Glomerular visceral epithelial cell (primary cell): ENCODE measurements at regions not wholly inside any gene's neighbourhood (a gene's known extent, or its start where the extent isn't known, plus 50 kb on each side); places are given as distances from the start of the nearest gene placed in this dataset.
A peak's percentile ranks its signal among the peaks of the same experiment; 100 is the strongest.

Experiments used
- DNase-seq: peaks from one replicate; pipeline ENCODE4 v3.0.0-alpha.2; 2016; ENCODE audit errors: extremely low spot score

DNA sequence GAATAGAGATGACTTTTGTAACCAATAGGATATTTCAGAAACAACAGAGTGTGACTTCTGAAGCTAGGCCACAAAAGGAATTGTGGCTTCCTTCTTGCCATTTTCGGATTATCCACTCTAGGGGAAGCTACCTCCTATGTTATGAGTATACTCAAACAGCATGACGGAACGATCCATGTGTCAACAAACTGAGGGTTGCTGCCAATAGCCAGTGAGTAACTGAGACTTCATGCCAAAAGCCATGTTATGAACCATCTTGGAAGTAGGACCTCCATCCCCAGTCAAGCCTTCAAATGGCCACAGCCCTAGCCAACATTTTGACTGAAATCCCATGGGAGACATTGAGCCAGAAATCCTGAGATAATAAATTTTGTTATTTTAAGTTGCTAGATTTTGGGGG, 69.0 kb upstream of the IL6 start:
- DNase-seq: no peak

DNA sequence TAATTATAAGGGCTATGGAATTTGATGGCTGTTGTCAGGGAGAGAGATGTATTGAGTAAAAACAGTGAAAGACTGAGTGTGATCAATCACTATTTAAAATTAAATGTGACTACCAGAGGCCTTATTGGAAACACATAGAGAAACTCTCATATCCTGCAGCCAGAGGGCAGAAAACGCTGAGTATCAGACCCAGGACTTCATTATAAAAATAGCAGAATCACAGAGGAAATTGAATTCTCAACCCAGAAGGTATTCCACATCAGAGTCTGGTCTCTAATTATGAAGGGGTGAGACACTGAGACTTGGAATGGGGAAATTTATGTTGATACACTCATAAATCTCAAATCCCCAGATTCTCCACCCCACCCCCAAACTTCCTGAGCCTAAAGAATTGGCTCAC, 69.5 kb upstream of the IL6 start:
- DNase-seq: no peak

DNA sequence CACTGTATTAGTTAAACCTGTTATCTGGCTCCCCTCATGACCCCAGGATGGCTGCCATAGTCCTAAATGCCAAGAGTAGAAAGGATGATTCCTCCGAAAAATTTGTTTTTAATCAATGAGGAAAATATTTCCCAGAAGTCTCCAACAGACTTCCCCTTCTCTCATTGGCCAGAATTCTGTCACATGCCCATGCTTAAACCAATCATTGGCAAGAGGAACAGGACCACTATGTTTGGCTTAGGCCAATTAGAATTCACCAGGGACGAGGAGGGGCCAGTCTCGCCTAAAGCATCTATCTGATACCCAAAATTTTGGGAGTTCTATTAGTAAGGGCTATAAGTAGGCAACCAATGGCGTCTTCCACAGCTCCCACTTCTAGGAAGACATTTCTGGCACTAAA, 71.2 kb upstream of the IL6 start:
- no peak for DNase-seq

DNA sequence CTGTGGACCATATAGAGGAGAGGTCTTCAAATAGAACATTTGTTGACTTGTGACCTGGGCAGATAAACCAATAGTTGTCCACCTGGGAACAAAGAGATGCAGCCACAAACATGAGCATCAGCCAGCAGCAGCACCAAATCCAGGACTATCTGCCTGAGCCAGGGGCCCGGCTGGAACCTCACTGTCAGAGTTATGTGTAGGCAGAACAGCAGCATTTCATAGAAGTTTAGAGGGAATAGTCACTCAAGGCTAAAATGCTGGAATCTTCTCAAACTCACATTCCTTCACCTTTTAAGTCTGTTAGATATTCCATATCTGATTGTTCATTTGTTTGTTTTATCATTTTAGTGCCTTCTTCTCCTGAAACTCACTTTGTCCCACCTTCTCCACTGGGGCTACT, 72.2 kb upstream of the IL6 start:
- DNase-seq: no peak

DNA sequence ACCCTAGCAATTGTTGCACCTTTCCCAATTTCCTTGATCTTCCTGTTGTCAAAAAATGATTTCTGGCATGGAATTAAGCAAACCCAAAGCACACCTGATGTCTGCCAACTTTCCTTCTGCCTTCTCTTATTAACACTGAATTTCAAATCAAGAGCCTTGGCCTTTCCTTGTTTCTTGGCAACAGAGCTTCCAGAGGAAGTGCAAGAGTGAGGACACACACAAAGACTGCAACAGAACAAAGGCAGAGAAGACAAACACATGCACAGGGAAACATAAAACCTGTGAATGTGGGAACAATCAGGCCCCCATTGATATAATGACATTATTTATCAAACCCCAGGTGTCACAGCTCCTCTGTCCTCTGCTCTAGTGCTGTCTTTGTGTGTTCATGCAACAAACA, 73.0 kb upstream of the IL6 start:
- DNase-seq: no peak

DNA sequence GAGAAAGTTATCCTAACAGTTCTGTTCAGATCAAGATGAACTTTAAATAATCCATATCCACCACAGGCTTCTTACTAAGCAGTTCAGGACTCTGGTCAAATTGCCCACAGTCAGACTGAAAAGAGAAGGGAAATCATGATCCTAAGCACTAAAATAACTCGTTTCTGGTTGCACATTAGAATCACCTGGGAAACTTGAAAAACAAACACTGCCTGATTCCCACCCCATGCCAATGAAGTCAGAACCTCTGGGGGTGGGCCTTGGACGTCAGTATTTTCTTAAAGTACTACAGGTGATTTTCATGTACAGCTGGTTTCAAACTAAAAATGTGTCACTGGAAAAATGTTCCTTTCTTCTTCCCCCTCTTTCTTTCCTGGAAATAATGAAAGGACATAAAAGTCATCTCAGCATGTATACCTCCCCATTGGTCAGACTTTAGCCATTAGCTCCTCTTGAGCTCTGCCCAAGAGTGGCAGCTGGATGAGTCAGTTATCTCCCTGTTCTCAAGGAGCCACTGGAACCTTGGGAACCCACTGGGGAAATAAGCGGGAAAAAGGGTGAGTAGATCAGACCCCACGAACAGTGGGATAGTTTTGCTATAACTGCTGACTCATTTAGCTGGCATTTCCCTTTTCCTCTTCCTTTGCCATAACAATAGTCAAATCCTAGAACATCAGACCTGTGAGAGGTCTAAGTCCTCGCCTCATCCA, 75.3 kb upstream of the IL6 start:
- DNase-seq: peak; percentile 93

DNA sequence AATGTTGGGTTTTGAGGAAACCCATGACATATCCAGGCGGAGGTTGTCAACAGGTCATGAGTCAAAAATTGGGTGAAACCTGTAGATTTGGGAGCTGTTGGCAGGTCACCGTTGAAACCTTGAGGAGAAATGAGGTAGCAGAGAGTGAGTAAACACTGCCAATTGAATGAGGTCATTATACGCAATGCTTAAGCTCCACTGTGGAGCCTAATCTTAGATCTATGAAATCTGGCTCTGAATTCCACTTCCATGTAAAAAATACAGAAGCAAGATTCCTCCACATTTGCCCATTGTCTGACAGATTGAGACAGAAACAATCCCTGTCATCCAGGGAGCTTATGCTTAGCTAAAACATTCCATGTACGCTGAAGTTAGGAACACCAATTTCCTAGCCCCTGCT, 76.0 kb upstream of the IL6 start:
- no peak for DNase-seq

DNA sequence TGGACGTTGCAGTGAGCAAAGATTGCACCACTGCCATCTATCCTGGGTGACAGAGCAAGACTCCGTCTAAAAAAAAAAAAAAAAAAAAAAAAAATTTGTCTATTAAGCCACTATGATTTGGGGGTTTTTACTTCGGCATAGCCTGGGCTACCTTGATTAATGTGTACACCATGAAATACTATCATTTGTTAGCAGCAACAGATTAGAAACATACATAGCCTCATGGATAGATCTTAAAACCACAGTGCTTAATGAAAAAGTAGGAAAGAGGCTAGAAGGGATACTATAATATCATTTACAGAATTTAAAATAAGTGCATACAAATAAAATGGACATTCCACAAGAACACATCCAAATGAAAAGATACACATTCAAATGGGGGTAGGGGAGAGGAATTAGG, 77.3 kb upstream of the IL6 start:
- DNase-seq: no peak

DNA sequence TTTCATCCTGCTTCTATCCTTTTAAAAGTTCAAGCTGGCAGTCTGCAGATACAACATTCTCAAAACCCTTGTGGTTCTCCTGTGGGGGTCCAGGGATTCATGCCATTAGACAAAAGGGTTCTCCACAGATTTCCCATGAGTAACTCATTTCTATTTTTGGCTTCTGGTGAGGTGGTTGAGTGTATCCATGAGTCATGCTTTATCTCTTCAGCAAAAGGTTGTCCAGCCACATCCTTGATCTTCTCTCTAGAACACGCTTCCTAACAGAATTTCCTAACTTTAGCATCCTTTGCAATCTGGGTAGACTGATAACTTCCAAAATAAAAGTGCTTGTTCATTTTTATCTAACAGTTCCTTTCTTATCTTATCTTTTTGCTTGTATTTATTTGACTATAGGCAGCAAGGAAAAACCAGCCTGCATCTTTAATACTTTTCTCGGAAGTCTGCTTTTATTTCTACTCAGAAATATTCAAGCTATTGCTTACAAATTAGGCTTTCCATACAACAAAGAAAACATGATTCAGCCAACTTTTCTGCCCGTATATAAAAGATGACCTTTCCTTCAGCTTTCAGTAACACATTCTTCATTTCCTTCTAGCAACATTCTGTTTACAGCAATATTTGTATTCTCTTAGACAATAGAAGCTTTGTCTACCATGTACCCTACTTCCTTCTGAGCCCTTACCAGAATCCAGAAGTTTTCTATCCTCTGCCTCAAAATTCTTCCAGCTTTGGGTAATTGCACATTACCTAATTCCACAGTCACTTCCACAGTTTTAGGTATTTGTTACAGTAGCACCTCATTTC, 79.3 kb upstream of the IL6 start:
- peak; percentile 94 for DNase-seq

DNA sequence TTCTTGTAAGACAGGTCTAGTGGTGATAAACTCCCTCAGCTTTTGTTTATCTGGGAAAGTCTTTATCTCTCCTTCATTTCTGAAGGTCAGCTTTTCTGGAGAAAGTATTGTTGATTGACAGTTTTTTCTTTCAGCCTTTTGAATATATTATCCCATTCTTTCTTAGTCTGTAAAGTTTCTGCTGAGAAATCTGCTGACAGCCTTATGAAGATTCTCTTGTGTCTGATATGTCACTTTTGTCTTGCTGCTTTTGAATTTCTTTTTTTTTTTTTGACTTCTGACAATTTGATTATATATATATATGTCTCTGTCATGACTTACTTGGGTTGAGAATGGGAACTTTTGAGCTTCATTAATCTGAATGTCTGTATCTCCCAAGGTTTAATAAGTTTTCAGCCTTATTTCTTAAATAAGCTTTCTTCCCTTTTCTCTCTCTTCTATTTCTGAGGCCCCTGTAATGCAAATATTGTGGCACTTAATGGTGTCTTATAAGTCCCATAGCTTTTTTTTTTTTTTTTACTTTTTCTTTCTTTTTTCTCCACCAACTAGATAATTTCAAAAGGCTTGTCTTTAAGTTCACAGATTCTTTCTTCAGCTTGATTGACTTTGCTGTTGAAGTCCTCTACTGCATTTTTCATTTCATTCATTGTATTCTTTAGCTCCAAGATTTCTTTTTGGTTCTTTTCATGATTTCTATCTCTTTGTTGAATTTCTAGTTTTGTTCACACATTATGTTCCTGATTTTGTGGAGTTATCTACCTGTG, 81.4 kb upstream of the IL6 start:
- no peak for DNase-seq

DNA sequence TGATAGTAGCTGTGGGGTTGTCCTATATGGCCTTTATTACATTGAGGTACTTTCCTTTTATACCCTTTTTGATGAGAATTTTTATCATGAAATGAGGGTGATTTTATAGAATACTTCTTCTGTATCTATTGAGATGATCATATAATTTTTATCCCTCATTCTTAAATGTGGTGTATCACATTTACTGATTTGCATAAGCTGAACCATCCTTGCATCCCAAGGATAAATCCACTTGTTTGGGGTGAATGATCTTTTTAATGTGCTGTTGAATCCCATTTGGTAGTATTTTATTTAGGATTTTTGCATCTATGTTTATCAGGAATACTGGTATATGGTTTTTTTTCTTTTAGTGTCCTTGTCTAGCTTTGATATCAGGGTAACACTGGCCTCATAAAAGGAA, 84.5 kb upstream of the IL6 start:
- no peak for DNase-seq

DNA sequence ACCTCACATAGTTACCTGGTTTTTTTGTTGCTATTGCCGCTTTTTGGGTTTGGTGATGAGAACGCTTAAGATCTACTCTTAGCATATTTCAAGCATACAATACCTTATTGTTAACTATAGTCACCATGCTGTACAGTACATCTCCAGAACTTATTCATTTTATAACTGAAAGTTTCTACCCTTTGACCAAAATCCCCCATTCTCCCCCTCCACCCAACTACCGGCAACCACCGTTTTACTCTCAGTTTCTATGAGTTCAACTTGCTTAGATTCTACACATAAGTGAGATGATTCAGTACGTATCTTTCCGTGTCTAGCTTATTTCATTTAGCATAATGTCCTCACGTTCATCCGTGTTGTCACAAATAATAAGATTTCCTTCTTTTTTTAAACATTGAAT, 86.7 kb upstream of the IL6 start:
- DNase-seq: no peak

DNA sequence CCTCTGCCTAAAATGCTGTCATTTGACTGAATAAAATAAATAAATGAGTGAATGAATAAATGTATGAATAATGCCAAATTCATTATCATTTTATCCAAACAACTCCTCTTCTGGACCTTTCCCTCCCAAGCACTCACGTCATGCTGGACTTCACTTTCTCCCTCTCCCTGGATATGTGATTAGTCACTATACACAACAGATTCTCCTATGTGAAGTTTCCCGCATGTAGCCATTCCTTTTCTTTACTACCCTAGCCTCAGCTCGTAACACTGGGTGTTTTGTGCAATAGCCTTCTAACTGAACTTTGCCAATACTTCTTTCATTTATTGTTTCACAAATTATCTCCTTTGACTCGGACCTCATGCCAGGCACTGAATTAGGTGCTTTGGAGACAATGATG, 87.6 kb upstream of the IL6 start:
- DNase-seq: no peak

DNA sequence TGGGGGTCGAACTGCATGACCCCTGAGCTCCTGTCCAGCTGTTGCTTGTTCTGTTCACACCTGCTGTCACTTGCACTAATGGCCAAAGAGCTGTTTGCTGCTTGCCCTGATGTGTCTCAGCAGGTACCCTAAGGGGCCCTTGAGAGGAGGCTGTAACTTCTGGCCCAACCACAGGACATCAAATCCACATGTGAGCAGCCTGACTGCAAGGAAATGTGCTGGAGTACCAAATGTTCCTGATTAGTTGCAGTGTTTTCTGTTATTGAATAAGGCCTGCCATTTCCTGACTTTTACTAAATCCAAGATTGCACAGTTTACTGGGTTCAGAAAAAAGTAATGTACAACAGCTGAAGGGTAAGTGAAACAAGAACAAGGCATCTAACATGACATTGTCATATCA, 91.7 kb upstream of the IL6 start:
- DNase-seq: no peak

DNA sequence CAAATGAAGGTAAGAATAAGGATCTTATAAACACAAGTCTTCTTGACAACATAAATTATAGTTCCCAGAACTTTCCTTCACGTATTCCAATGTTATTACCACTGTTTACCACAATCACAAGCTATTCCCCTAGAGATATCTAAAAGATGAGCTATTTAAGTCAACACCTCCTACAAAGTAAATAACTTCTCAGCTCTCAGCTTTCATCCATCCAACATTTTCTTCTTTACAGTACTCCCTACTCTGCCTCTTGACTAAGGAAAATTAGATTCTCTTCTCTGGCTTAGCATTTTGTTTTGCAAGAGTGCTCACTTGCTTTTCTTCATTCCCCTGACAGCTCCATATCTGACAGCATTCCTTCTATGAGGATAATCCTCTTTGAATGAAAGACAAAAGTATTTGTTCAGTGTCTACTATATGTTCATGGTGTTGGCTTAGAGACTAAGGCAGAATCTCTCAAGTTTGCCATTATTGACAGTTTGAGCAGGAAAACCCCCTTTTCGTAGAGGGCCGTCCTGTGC, 93.0 kb upstream of the IL6 start:
- no peak for DNase-seq

DNA sequence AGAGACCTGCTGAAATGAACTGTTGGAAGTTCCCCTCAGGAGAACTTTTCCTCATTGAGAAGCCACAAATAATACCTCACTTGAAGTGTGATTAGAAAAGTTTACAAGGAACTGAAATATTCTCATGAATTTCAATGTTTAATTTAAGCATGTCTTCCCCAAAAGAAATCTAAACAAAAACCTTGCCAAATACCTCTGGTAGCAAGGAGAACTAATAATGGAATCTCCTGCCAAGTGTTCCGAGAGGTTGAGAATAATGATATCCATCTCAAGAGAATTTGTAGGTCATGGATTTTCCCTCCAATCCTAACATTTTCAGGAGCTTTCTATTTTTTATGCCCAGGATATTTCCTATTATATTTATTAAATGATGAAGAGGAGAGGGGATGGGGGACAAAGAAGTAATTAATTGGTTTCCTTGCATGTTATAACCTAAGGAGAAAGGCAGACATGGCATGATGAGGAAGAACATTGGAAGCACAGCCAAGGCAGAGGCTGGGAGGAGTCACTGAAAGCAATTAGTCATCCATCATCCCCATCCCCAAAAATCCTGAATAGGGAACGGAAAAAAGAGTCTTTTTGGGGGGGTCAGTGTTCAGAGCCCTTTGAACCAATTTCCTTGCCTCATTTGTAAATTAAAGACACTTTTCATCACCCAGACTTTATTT, 93.6 kb upstream of the IL6 start:
- DNase-seq: no peak

DNA sequence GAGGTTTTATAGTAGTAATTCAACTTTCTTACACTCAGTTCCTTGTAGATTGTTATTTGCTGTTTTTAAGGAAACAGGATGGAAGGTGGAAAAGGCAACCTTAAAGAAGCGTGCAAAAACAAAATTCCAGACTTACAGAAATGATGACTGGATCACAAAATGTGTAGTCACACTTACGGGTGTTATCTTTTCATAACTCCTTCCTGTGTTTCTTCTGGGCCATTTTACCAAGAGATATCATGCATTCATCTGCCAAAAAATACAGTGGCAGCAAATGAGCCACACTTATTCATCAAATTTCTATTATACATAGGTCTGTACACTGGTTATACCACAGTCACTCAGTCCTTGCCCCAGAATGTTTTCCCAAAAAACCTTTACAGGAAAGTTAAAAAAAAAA, 94.3 kb upstream of the IL6 start:
- no peak for DNase-seq

DNA sequence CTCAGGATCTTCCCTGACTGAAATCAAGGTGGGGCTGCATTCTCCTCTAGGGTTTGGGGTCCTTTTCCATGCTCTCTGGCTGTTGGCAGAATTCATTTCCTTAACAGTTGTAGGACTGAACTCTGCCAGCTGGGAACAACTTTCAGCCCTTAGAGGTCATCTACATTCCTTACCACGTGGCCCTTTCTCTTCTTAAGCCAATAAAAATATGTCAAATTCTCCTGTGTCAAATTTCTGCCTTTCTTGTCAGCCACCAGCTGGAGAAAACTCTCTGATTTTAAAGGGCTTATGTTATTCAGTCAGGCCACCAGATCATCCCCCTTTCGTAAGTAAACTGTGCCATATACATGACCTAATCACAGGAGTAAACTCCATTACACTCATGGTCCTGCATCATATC, 95.3 kb upstream of the IL6 start:
- DNase-seq: no peak

DNA sequence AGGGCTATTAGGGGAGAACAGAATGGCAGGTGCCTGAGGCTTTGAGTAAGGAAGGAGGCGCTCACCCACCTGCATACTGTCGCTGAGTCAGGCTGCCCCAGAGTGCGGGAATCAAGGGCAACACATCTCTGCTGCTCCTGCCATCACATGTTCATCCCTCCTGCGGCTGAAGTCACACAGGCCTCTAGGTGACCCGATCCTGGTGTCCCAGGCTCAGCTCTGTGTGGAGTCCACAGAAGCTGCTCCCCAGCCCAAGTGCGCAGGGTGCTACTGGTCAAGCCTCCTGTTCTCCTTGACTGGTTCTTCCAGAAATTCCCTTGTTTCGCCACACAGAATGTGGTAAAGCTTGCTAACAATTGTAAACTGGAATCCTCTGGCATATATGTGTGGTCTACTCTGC, 96.9 kb upstream of the IL6 start:
- DNase-seq: no peak

DNA sequence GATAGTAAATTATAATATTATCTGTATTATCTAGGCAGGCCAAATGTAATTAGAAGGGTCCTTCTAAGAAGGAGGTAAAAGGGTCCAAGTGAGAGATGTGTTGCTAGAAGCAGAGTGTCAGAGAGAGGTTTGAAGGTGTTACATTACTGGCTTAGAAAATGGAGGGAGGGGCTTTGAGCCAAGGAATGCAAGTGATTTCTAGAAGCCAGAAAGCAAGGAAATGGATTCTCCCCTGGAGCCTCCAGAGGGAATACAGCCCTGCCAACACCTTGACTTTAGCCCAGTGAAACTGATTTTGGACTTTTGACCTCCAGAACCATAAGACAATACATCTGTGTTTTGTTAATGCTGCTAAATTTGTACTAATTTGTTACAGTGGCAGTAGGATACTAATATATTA, 97.9 kb upstream of the IL6 start:
- no peak for DNase-seq

DNA sequence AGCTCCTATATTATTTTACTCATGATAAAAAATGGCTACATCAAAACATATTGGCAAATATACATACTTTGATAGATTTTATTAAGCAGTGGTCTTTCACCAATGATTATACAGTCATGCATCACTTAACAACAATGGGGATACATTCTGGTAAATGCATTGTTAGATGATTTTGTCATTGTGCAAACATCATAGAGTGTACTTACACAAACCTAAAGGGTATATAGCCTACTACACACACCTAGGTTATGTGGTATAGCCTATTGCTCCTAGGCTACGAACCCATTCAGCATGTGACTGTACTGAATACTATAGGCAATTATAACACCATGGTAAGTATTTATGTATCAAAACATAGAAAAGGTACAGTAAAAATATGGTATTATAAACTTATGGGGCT, 98.9 kb upstream of the IL6 start:
- DNase-seq: no peak

DNA sequence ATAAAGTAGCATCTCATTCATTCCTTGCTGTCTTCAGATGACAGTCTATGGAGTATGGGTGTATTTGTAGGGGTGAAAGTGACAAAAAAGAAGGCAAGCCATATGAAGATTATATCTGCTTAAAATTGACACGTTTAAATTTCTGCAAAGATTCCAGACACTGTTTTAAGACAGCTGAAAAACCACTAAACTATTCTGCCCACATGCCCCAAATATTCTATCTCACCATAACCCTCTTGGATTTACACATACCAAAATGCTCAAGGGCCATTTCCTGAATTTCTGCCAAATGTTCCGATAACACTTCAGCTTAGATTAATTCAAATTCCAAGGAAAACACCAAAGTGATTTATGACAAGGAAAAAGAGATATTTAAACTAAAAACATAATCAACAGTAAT, 99.9 kb upstream of the IL6 start:
- DNase-seq: peak; percentile 33
